ENCODE measurements at regions not wholly inside any gene's neighbourhood (a gene's known extent, or its start where the extent isn't known, plus 50 kb on each side); places are given as distances from the start of the nearest gene placed in this dataset.

DNA sequence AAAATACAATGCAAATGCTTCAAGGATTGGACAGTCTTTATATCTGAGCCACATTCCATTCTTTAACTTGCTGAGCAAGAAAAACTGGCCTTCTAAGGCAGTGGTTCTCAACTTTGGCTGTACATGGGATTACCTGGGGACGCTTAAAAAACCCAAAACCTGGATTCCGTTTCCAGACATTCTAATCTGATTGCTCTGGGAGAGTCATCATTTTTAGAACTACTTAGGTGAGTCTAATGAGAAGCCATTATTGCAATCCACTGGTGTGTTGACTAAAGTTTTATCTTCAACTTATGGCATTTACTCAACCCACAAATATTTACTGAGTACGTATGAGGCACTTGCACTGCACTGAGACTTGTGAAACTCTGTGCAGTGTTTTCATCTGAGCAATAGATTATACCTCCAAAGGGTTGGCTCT is 195.7 kb upstream of the ATP11B start:
- Histone ChIP-seq H3K9ac (ENCODE audit: low read length) (no peak overlapping the region), H3K4me2 (ENCODE audit: low read length) (no peak overlapping the region), H3K27ac (ENCODE audit: low read depth, low read length, poor library complexity, severe bottlenecking) (no peak overlapping the region), H3K79me2 (ENCODE audit: insufficient read depth, low read length) (no peaks in the 10 kb centered on the region), H4K20me1 (ENCODE audit: insufficient read depth, low read length) (no peaks in the 10 kb centered on the region), H3K4me1 (ENCODE audit: insufficient read depth, low read length, severe bottlenecking) (no peaks in the 10 kb centered on the region), H3K9me3 (ENCODE audit: low read length) (no peaks in the 10 kb centered on the region), H3K36me3 (ENCODE audit: insufficient read depth, low read length) (no peaks in the 10 kb centered on the region), H3K27me3 (ENCODE audit: insufficient read depth, low read length) (no peaks in the 10 kb centered on the region), H3K9me2 (ENCODE audit: low read depth, low read length) (no peaks in the 10 kb centered on the region), H3K4me3 (ENCODE audit: low read depth, low read length, poor library complexity, severe bottlenecking) (no peak overlapping the region), H2AFZ (ENCODE audit: low read length) (no peak overlapping the region), H3F3A (ENCODE audit: insufficient read depth, low read length) (no peaks in the 10 kb centered on the region)
- TF ChIP-seq, protein P1, sequence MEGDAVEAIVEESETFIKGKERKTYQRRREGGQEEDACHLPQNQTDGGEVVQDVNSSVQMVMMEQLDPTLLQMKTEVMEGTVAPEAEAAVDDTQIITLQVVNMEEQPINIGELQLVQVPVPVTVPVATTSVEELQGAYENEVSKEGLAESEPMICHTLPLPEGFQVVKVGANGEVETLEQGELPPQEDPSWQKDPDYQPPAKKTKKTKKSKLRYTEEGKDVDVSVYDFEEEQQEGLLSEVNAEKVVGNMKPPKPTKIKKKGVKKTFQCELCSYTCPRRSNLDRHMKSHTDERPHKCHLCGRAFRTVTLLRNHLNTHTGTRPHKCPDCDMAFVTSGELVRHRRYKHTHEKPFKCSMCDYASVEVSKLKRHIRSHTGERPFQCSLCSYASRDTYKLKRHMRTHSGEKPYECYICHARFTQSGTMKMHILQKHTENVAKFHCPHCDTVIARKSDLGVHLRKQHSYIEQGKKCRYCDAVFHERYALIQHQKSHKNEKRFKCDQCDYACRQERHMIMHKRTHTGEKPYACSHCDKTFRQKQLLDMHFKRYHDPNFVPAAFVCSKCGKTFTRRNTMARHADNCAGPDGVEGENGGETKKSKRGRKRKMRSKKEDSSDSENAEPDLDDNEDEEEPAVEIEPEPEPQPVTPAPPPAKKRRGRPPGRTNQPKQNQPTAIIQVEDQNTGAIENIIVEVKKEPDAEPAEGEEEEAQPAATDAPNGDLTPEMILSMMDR (IDR thresholded peaks at IDR 0.05; ENCODE audit: low read length) = no peak
- no peak for TF ChIP-seq EZH2 (IDR thresholded peaks at IDR 0.05; ENCODE audit: borderline replicate concordance, low read length)

DNA sequence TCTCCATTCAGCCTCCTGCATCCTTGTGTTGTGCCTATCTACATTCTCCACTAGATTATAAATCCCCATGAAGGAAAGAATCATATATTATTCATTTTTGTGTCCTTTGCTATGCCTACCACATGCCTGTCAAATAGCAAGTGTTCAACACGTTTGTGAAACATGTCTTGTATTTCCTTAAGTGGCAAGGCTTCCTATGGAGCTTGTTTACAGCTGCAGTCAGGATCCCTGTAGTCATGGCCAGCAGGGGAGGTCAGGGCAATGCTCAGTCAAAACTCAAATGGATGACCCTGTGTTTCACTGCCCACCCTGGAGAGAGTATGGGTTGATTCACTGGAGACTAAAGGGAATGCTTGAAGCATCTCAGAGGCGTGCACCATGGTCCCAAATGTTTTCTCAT is 191.7 kb upstream of the ATP11B start:
- Histone ChIP-seq H3K4me3 (ENCODE audit: low read depth, low read length, poor library complexity, severe bottlenecking) (no peak overlapping the region), H2AFZ (ENCODE audit: low read length) (no peak overlapping the region), H3K79me2 (ENCODE audit: insufficient read depth, low read length) (no peaks in the 10 kb centered on the region), H3K27me3 (ENCODE audit: insufficient read depth, low read length) (no peaks in the 10 kb centered on the region), H3K9me3 (ENCODE audit: low read length) (no peaks in the 10 kb centered on the region), H3K4me2 (ENCODE audit: low read length) (no peak overlapping the region), H3K4me1 (ENCODE audit: insufficient read depth, low read length, severe bottlenecking) (no peaks in the 10 kb centered on the region), H3K9ac (ENCODE audit: low read length) (no peak overlapping the region), H4K20me1 (ENCODE audit: insufficient read depth, low read length) (no peaks in the 10 kb centered on the region), H3F3A (ENCODE audit: insufficient read depth, low read length) (no peaks in the 10 kb centered on the region), H3K27ac (ENCODE audit: low read depth, low read length, poor library complexity, severe bottlenecking) (no peak overlapping the region), H3K9me2 (ENCODE audit: low read depth, low read length) (no peaks in the 10 kb centered on the region), H3K36me3 (ENCODE audit: insufficient read depth, low read length) (no peaks in the 10 kb centered on the region)
- no peak for TF ChIP-seq EZH2 (IDR thresholded peaks at IDR 0.05; ENCODE audit: borderline replicate concordance, low read length)
- TF ChIP-seq, protein P1 (IDR thresholded peaks at IDR 0.05; ENCODE audit: low read length) = no peak

DNA sequence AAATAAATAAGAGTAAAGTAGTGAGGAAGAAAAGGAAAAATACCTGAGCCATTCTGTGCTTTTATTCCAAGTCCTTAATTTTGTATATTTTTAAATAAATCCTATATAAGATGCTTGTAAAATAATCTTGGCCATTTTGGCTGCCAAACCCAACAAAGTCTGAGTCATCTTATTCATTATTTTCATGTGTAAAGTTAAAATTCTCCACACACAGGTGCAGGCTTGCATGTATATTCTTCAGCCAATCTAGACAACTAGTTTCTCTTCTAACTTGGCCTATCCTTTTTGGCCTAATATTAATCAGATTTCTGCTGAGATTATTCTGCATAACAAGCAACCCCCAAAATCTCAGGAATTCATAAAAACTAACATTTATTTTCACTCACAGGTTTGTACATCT is 189.8 kb upstream of the ATP11B start:
- no peak overlapping the region for H3K27ac ChIP-seq (ENCODE audit: low read depth, low read length, poor library complexity, severe bottlenecking)

More for the DNA sequence above, 189.8 kb upstream of the ATP11B start:
- no peaks in the 10 kb centered on the region for H3K9me2 ChIP-seq (ENCODE audit: low read depth, low read length)
- no peak overlapping the region for H2AFZ ChIP-seq (ENCODE audit: low read length)
- no peak overlapping the region for H3K9ac ChIP-seq (ENCODE audit: low read length)
- H3K4me2 ChIP-seq (ENCODE audit: low read length) = no peak overlapping the region
- H3K27me3 ChIP-seq (ENCODE audit: insufficient read depth, low read length) = no peaks in the 10 kb centered on the region
- H3K9me3 ChIP-seq (ENCODE audit: low read length) = no peaks in the 10 kb centered on the region
- no peak overlapping the region for H3K4me3 ChIP-seq (ENCODE audit: low read depth, low read length, poor library complexity, severe bottlenecking)
- no peaks in the 10 kb centered on the region for H3F3A ChIP-seq (ENCODE audit: insufficient read depth, low read length)
- H3K4me1 ChIP-seq (ENCODE audit: insufficient read depth, low read length, severe bottlenecking) = no peaks in the 10 kb centered on the region
- no peaks in the 10 kb centered on the region for H3K79me2 ChIP-seq (ENCODE audit: insufficient read depth, low read length)
- no peaks in the 10 kb centered on the region for H4K20me1 ChIP-seq (ENCODE audit: insufficient read depth, low read length)
- TF ChIP-seq, protein P1 (IDR thresholded peaks at IDR 0.05; ENCODE audit: low read length) = no peak
- no peak for TF ChIP-seq EZH2 (IDR thresholded peaks at IDR 0.05; ENCODE audit: borderline replicate concordance, low read length)
- H3K36me3 ChIP-seq (ENCODE audit: insufficient read depth, low read length) = no peaks in the 10 kb centered on the region

Data from OCI-LY1 (cell line).